Thoracic aorta (tissue), 2 donors: ENCODE measurements at regions not wholly inside any gene's neighbourhood (a gene's known extent, or its start where the extent isn't known, plus 50 kb on each side); places are given as distances from the start of the nearest gene placed in this dataset.
"Not testable (repeated sequence)": the region's sequence is repeated elsewhere in the genome, so short reads cannot be mapped to it uniquely, and the experiment has no call there.

Experiments used
- ATAC-seq: fragments of 150-250 bp; one replicate; pipeline ENCODE4 v1.8.0; 2017; ENCODE audit warnings: low read depth; ENCODE audit not compliant: insufficient number of reproducible peaks, low FRiP score
- DNase-seq: peaks from one replicate; pipeline ENCODE4 v3.0.0-alpha.2; 2020; ENCODE audit warnings: low spot score
- H3K27ac ChIP-seq, 2 donors: fragments of 200-600 bp; sonication (generic); 1 replicate in 1 of 2; 2 replicates in 1 of 2; pipeline ENCODE4 v1.5.1; 2016; ENCODE audit warnings: mild to moderate bottlenecking in 2 of 2, moderate library complexity in 2 of 2
- H3K27me3 ChIP-seq: fragments of 200-600 bp; sonication (generic); replicated peaks from 2 replicates; pipeline ENCODE4 v1.6.0; 2016; ENCODE audit warnings: mild to moderate bottlenecking; ENCODE audit not compliant: insufficient read depth
- H3K36me3 ChIP-seq: fragments of 200-600 bp; sonication (generic); one replicate; pipeline ENCODE4 v1.5.1; 2016
- H3K4me1 ChIP-seq, 2 donors: fragments of 200-600 bp; sonication (generic); 1 replicate in 1 of 2; 2 replicates in 1 of 2; pipeline versions ENCODE4 v1.5.1 to v1.6.0; 2016; ENCODE audit warnings: low read depth in 2 of 2, mild to moderate bottlenecking in 1 of 2; ENCODE audit not compliant: control insufficient read depth in 1 of 2
- H3K4me3 ChIP-seq: fragments of 200-600 bp; sonication (generic); 2 replicates; pipeline ENCODE4 v1.5.1; 2016; ENCODE audit warnings: mild to moderate bottlenecking
- H3K9me3 ChIP-seq: fragments of 200-600 bp; sonication (generic); 2 replicates; pipeline ENCODE4 v1.5.1; 2016
- CTCF ChIP-seq: fragments of 200-600 bp; sonication (generic); IDR thresholded peaks from one replicate; pipeline ENCODE4 v1.5.1; 2019; ENCODE audit warnings: antibody characterized with exemption

DNA sequence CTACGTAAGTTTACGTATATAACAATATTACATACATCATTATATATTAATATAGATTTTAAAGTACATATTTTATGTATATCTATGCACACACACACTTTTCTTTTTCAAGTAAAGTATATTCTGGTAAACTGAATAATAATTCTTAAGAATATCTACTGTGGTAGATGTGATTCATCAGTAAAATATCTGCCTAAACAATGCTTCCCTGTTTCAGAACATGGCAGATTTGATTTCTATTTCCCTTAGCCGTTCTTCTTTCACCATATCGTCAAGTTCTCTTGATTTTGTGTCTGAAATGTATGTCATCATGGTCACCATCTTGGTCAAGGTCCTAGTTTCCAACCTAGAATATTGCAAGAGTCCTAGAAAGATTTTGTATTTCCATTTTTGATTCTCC is 195.6 kb downstream of the HDGFL1 start:
- H3K36me3 ChIP-seq: no peaks in the 10 kb centered on the region
- no peaks in the 10 kb centered on the region for H3K9me3 ChIP-seq
- no peak for DNase-seq
- no peaks in the 10 kb centered on the region for H3K27me3 ChIP-seq
- TF ChIP-seq CTCF: no peak
- no peak for ATAC-seq
- no peak overlapping the region for H3K27ac ChIP-seq
- no peaks in the 10 kb centered on the region for H3K4me1 ChIP-seq
- H3K4me3 ChIP-seq: no peak overlapping the region

DNA sequence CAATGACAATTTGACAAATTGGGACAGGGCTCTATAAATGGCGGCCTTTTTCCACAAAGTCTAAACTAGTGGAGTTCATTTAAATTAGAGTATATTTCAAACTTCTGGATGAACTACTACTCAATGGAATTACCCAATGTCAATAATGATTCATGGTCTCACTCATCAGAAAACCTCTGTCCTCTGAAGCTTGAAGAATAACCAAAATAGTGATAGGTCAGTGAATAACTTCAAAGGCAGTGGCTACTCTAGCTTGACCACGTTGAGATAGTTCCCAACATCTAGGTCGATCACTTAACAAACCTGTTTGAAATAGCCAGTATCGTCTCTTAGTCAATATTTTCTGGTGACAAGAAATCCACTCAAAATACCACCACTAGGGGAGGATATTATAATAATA is 197.6 kb downstream of the HDGFL1 start:
- no peak for ATAC-seq
- Histone ChIP-seq H3K27me3 (no peaks in the 10 kb centered on the region), H3K9me3 (no peaks in the 10 kb centered on the region), H3K4me1 (no peaks in the 10 kb centered on the region), H3K27ac (no peak overlapping the region), H3K36me3 (no peaks in the 10 kb centered on the region), H3K4me3 (no peak overlapping the region)
- no peak for TF ChIP-seq CTCF
- no peak for DNase-seq

GRCh38 chr6:22770054-22770453 is 200.7 kb downstream of the HDGFL1 start:
- no peak for ATAC-seq
- TF ChIP-seq CTCF: no peak
- no peak overlapping the region for H3K4me3 ChIP-seq
- no peak for DNase-seq
- H3K9me3 ChIP-seq: no peaks in the 10 kb centered on the region
- no peaks in the 10 kb centered on the region for H3K27me3 ChIP-seq
- H3K36me3 ChIP-seq: no peaks in the 10 kb centered on the region
- no peaks in the 10 kb centered on the region for H3K4me1 ChIP-seq
- no peak overlapping the region for H3K27ac ChIP-seq

- DNase-seq (no peak), ATAC-seq (no peak)
- Histone ChIP-seq H3K4me3 (no peak overlapping the region), H3K36me3 (no peaks in the 10 kb centered on the region), H3K9me3 (peaks cover 13% of the 10 kb centered on the region), H3K27me3 (no peaks in the 10 kb centered on the region), H3K27ac (no peak overlapping the region), H3K4me1 (no peaks in the 10 kb centered on the region)
- TF ChIP-seq CTCF: no peak
Measured at GRCh38 chr6:22774129-22774528, 204.8 kb downstream of the HDGFL1 start.

DNA sequence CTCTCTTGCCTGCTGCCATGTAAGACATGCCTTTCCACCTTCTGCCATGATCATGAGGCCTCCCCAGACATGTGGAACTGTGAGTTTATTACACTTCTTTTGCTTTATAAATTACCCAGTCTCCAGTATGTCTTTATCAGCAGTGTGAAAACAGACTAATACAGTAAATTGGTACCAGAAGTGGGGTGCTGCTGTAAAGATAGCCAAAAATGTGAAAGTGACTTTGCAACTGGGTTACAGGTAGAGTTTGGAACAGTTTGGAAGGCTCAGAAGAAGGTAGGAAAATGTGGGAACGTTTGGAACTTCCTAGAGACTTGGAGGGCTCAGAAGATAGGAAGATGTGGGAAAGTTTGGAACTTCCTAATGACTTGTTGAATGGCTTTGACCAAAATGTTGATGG is 209.1 kb downstream of the HDGFL1 start:
- not testable (repeated sequence) for ATAC-seq, H3K4me1 ChIP-seq, H3K36me3 ChIP-seq, H3K27me3 ChIP-seq, H3K4me3 ChIP-seq, DNase-seq, H3K27ac ChIP-seq
- H3K9me3 ChIP-seq: peaks cover 17% of the 10 kb centered on the region

- no peak overlapping the region for H3K4me3 ChIP-seq
- no peaks in the 10 kb centered on the region for H3K27me3 ChIP-seq
- H3K36me3 ChIP-seq: no peaks in the 10 kb centered on the region
- DNase-seq: no peak
- peaks cover 0 to under 1% of the 10 kb centered on the region in 2 donors for H3K4me1 ChIP-seq
- no peak overlapping the region for H3K27ac ChIP-seq
- ATAC-seq: no peak
- no peak for TF ChIP-seq CTCF
- peaks cover 17% of the 10 kb centered on the region for H3K9me3 ChIP-seq
Measured at GRCh38 chr6:22779062-22779461, 209.7 kb downstream of the HDGFL1 start.
